ENCODE measurements at regions not wholly inside any gene's neighbourhood (a gene's known extent, or its start where the extent isn't known, plus 50 kb on each side); places are given as distances from the start of the nearest gene placed in this dataset.

DNA sequence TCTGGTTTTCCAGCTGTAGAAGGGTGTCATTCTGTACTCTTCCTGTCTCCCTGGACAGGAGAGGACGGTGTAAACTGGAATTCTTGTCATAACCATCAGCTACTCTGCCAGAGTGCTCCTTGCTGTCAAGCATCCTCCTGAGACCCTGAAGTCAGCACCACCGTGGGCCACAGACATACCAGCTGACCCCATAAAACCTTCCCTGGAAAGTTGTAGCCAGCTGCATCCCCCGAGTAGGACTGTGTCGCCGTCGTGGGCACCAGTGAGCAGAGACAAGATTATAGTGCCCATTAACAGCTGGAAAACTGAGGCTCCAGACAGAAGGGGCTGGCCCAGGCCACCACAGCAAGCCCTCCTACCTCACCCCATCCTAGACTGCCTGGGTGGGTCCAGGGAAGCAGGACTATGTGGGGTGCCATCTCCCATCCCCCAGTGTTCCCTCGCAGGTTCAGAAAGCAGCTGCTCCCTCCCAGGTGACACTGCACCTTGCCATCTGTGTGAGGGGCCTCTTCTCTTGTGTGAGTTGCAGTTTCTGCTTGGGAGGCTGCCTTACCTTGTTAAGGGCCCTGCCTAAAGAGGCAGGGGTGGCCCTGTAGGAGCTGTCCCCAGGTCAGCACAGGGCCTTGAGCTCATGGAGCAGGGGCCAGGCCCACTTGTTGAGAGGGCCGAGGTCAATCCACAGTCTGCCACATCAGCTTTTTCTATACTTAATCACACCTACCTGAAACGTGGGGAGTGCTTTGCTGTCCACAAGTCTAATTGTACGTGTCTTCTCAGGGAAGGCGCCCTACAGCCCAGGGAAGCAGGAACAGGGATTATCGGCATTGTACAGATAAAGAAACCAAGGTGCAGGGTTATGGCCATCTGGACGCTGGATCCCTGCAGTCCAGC lies 191.9 kb upstream of the LINGO1 start:
- CTCF ChIA-PET (ENCODE audit: partially characterized antibody): interaction anchor here (0.7 to 3.1 kb wide), 16 partner anchors 8 to 207 kb away, joined by 3 to 13 read pairs (median 3); partner anchors contain the start of gene LINGO1
- Histone ChIP-seq H3K23ac (ENCODE audit: insufficient read length) (no peak overlapping the region), H3K4me2 (ENCODE audit: insufficient read depth in 1 of 2, low read depth in 2 of 2, low read length in 2 of 2) (no peak overlapping the region), H3K36me3 (ENCODE audit: control insufficient read depth in 2 of 4, insufficient read depth in 4 of 4, low read length in 3 of 4) (no peaks in the 10 kb centered on the region), H4K20me1 (replicated peaks in 1 of 2; ENCODE audit: control insufficient read depth in 1 of 2, insufficient read depth in 2 of 2, low read length in 2 of 2) (no peaks in the 10 kb centered on the region), H3K56ac (replicated peaks; ENCODE audit: insufficient read length, low read depth, low read length) (no peak overlapping the region), H3K9ac (replicated peaks in 1 of 4; ENCODE audit: extremely low read depth in 1 of 4, low read depth in 3 of 4, low read length in 3 of 4) (no peak overlapping the region), H3K79me1 (ENCODE audit: low read depth, low read length) (no peaks in the 10 kb centered on the region), H3K4ac (replicated peaks; ENCODE audit: insufficient read length, low read depth, low read length) (no peak overlapping the region), H3K27ac (ENCODE audit: low read depth, low read length) (no peak overlapping the region; the same call in 1 of the 2 replicates), H3K9me3 (ENCODE audit: insufficient read depth in 2 of 2, low read depth in 1 of 2, low read length in 1 of 2) (no peaks in the 10 kb centered on the region), H2BK120ac (replicated peaks; ENCODE audit: low read depth, low read length) (no peak overlapping the region), H2BK12ac (ENCODE audit: low read depth, low read length) (peak overlapping the region; percentile 75; the same call in 1 of the 2 replicates), H2AFZ (ENCODE audit: low read length) (no peak overlapping the region), H4K91ac (replicated peaks; ENCODE audit: insufficient read length, low read length) (no peak overlapping the region), H3K18ac (ENCODE audit: extremely low read depth, low read length) (no peak overlapping the region), H2BK5ac (ENCODE audit: low read depth, low read length) (0 out of 2 replicates have a peak overlapping the region, but pooled peaks have one; percentile 12), H3K14ac (ENCODE audit: insufficient read length) (no peak overlapping the region), H2BK20ac (ENCODE audit: low read length) (no peak overlapping the region), H2AK5ac (ENCODE audit: low read depth, low read length) (no peak overlapping the region), H3K79me2 (ENCODE audit: control insufficient read depth in 1 of 2, insufficient read depth in 2 of 2, low read length in 2 of 2) (no peaks in the 10 kb centered on the region), H3K27me3 (replicated peaks in 1 of 4; ENCODE audit: control insufficient read depth in 3 of 4, extremely low read depth in 1 of 4, insufficient read depth in 3 of 4, low read length in 3 of 4) (peaks cover 8 to 21% (median 17%) of the 10 kb centered on the region in 4 experiments), H2BK15ac (ENCODE audit: low read length) (peak overlapping the region; percentile 72; the same call in 1 of the 2 replicates), H4K5ac (ENCODE audit: insufficient read length, low read depth, low read length) (no peak overlapping the region), H3K4me3 (ENCODE audit: extremely low read depth in 1 of 4, insufficient read depth in 2 of 4, low read depth in 3 of 4, low read length in 4 of 4) (no peak overlapping the region), H4K8ac (ENCODE audit: extremely low read depth, insufficient read depth, low read length) (no peak overlapping the region; the same call in 1 of the 2 replicates), H3K23me2 (ENCODE audit: low read depth, low read length) (peaks cover 4% of the 10 kb centered on the region; the same call in 1 of the 2 replicates), H3K4me1 (replicated peaks in 1 of 4; ENCODE audit: control insufficient read depth in 3 of 4, insufficient read depth in 4 of 4, low read length in 3 of 4) (peaks cover 0 to 11% (median 6%) of the 10 kb centered on the region in 4 experiments; a peak in 5 of 7 replicates)
- POLR2A ChIA-PET (ENCODE audit: partially characterized antibody): interaction anchor here (1.2 kb wide), 1 partner anchor 173 kb away, joined by 3 read pairs; no protein-coding TSS in a partner anchor
- WGBS, 2 experiments (ENCODE audit: extremely low coverage in 1 of 2, insufficient coverage in 1 of 2, insufficient read length in 1 of 2, insufficient replicate concordance in 2 of 2, low coverage in 1 of 2, low lambda C conversion rate in 2 of 2, missing lambda C conversion rate in 1 of 2): 82% methylated on average over 13 of the region's 13 CpGs; no CpG with 5 or more reads in 1 of the 2 experiments
- FAIRE-seq (no peak), DNase-seq (ENCODE audit: low read depth in 1 of 2, low spot score in 2 of 2) (no peak)
- no peak for TF ChIP-seq CHD2 (IDR thresholded peaks at IDR 0.05; ENCODE audit: low read length)
- no peak for TF ChIP-seq SP2 (IDR thresholded peaks at IDR 0.05; ENCODE audit: low read length)
- TF ChIP-seq CEBPB (IDR thresholded peaks at IDR 0.05; ENCODE audit: low read depth, low read length): no peak
- TF ChIP-seq EGR1 (IDR thresholded peaks at IDR 0.05; ENCODE audit: borderline replicate concordance, low read depth, low read length): no peak
- TF ChIP-seq TEAD4 (IDR thresholded peaks at IDR 0.05; ENCODE audit: low read depth, low read length): no peak
- TF ChIP-seq SIN3A (conservative IDR thresholded peaks at IDR 0.05 in 1 of 2, IDR thresholded peaks at IDR 0.05 in 1 of 2; ENCODE audit: low read depth in 1 of 2, low read length in 2 of 2): no peak
- TF ChIP-seq JUND (IDR thresholded peaks at IDR 0.05; ENCODE audit: low read length): no peak
- TF ChIP-seq KDM4A (IDR thresholded peaks at IDR 0.05; ENCODE audit: low read depth, low read length, severe bottlenecking): no peak
- TF ChIP-seq PHF8 (conservative IDR thresholded peaks at IDR 0.05; ENCODE audit: low read depth, low read length): no peak
- no peak for TF ChIP-seq GABPA (IDR thresholded peaks at IDR 0.05; ENCODE audit: borderline replicate concordance, insufficient read depth, low read length)
- no peak for TF ChIP-seq ASH2L (IDR thresholded peaks at IDR 0.05; ENCODE audit: low read length)

Data from H1 (cell line).